ENCODE measurements at regions not wholly inside any gene's neighbourhood (a gene's known extent, or its start where the extent isn't known, plus 50 kb on each side); places are given as distances from the start of the nearest gene placed in this dataset.

DNA sequence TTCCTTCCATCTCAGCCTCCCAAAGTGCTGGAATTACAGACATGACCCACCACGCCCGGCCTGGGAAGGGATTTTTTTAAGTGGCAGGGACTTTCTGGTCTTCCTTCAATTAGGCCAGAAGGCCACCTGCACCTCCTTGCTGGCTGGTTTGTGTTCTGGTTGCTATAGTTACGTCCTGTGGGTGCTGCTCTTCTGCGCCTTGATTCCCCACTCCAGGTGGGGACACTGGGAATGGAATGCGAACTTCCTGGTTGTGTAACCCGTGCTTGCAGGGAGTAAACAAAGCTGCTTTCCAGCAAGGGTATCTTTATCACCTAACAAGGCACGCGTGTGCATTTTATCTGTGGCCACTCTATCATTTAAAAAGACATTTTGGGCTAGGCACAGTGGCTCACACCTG lies 117.7 kb downstream of the PLEKHG1 start:
- TF ChIP-seq EP300 (IDR thresholded peaks at IDR 0.05) (no peak), POLR2A (IDR thresholded peaks at IDR 0.05) (no peak), POLR2AphosphoS5 (IDR thresholded peaks at IDR 0.05) (no peak)
- TF ChIP-seq, protein P1, sequence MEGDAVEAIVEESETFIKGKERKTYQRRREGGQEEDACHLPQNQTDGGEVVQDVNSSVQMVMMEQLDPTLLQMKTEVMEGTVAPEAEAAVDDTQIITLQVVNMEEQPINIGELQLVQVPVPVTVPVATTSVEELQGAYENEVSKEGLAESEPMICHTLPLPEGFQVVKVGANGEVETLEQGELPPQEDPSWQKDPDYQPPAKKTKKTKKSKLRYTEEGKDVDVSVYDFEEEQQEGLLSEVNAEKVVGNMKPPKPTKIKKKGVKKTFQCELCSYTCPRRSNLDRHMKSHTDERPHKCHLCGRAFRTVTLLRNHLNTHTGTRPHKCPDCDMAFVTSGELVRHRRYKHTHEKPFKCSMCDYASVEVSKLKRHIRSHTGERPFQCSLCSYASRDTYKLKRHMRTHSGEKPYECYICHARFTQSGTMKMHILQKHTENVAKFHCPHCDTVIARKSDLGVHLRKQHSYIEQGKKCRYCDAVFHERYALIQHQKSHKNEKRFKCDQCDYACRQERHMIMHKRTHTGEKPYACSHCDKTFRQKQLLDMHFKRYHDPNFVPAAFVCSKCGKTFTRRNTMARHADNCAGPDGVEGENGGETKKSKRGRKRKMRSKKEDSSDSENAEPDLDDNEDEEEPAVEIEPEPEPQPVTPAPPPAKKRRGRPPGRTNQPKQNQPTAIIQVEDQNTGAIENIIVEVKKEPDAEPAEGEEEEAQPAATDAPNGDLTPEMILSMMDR (IDR thresholded peaks at IDR 0.05): no peak
